H9 (cell line): ENCODE measurements at regions not wholly inside any gene's neighbourhood (a gene's known extent, or its start where the extent isn't known, plus 50 kb on each side); places are given as distances from the start of the nearest gene placed in this dataset.

Experiments
- DNase-seq: peaks from one replicate; pipeline ENCODE4 v3.0.0-alpha.2; 2017
- H2AFZ ChIP-seq: one replicate; pipeline ENCODE4 v1.6.1; 2013; ENCODE audit warnings: mild to moderate bottlenecking, low read length, control low read depth, moderate library complexity
- H2AK5ac ChIP-seq: 2 replicates; pipeline ENCODE4 v1.6.1; 2013; ENCODE audit warnings: low read length, control low read depth, mixed read lengths; ENCODE audit not compliant: insufficient read length
- H2BK120ac ChIP-seq: one replicate; pipeline ENCODE4 v1.6.1; 2013; ENCODE audit warnings: low read depth, mild to moderate bottlenecking, low read length, control low read depth, inconsistent platforms; ENCODE audit not compliant: poor library complexity, severe bottlenecking
- H2BK12ac ChIP-seq: 2 replicates; pipeline ENCODE4 v1.6.1; 2013; ENCODE audit warnings: low read length, control low read depth, mixed read lengths, low read depth; ENCODE audit not compliant: insufficient read length
- H2BK15ac ChIP-seq: 2 replicates; pipeline ENCODE4 v1.6.1; 2013; ENCODE audit warnings: low read depth, low read length, control low read depth
- H2BK20ac ChIP-seq: one replicate; pipeline ENCODE4 v1.6.1; 2013; ENCODE audit warnings: low read depth, mild to moderate bottlenecking, low read length, control low read depth, inconsistent platforms; ENCODE audit not compliant: poor library complexity, severe bottlenecking
- H2BK5ac ChIP-seq: 2 replicates; pipeline ENCODE4 v1.6.1; 2013; ENCODE audit warnings: low read length, control low read depth, mixed read lengths; ENCODE audit not compliant: insufficient read length
- H3K14ac ChIP-seq: 2 replicates; pipeline ENCODE4 v1.6.1; 2013; ENCODE audit warnings: low read length, control low read depth; ENCODE audit not compliant: insufficient read depth
- H3K18ac ChIP-seq: 2 replicates; pipeline ENCODE4 v1.6.1; 2013; ENCODE audit warnings: low read depth, mild to moderate bottlenecking, mixed read lengths, low read length, control low read depth; ENCODE audit not compliant: insufficient read length
- H3K23ac ChIP-seq: 2 replicates; pipeline ENCODE4 v1.6.1; 2013; ENCODE audit warnings: low read length, control low read depth, mixed read lengths, low read depth; ENCODE audit not compliant: insufficient read length
- H3K23me2 ChIP-seq: 2 replicates; pipeline ENCODE4 v1.6.1; 2013; ENCODE audit warnings: low read depth, mild to moderate bottlenecking, mixed read lengths, low read length, control low read depth; ENCODE audit not compliant: insufficient read length, poor library complexity, severe bottlenecking
- H3K27ac ChIP-seq: 2 replicates; pipeline ENCODE4 v1.5.1; 2013; ENCODE audit warnings: low read length, control low read depth, mixed read lengths, low read depth; ENCODE audit not compliant: insufficient read length
- H3K27me3 ChIP-seq: 2 replicates; pipeline ENCODE4 v1.6.1; 2013; ENCODE audit warnings: low read length, control low read depth, inconsistent platforms; ENCODE audit not compliant: insufficient read depth
- H3K4ac ChIP-seq: 2 replicates; pipeline ENCODE4 v1.6.1; 2013; ENCODE audit warnings: low read depth, mild to moderate bottlenecking, control low read depth, inconsistent platforms, low read length, moderate library complexity
- H3K4me1 ChIP-seq: 2 replicates; pipeline ENCODE4 v1.6.1; 2013; ENCODE audit warnings: low read length, control low read depth, inconsistent platforms; ENCODE audit not compliant: insufficient read depth
- H3K4me2 ChIP-seq: 2 replicates; pipeline ENCODE4 v1.6.1; 2013; ENCODE audit warnings: low read length, control low read depth, mixed read lengths; ENCODE audit not compliant: insufficient read length, insufficient read depth
- H3K56ac ChIP-seq: 2 replicates; pipeline ENCODE4 v1.6.1; 2013; ENCODE audit warnings: low read depth, mild to moderate bottlenecking, mixed read lengths, low read length, control low read depth; ENCODE audit not compliant: insufficient read length
- H3K79me1 ChIP-seq: 2 replicates; pipeline ENCODE4 v1.6.1; 2013; ENCODE audit warnings: low read depth, mild to moderate bottlenecking, moderate library complexity, low read length, control low read depth, inconsistent platforms; ENCODE audit not compliant: insufficient read depth, poor library complexity, severe bottlenecking
- H3K79me2 ChIP-seq: 2 replicates; pipeline ENCODE4 v1.6.1; 2013; ENCODE audit warnings: low read length, control low read depth, inconsistent platforms; ENCODE audit not compliant: insufficient read depth
- H3K9ac ChIP-seq: 2 replicates; pipeline ENCODE4 v1.6.1; 2013; ENCODE audit warnings: low read length, control low read depth, mixed read lengths; ENCODE audit not compliant: insufficient read length; ENCODE audit errors: extremely low read depth
- H3K9me3 ChIP-seq: one replicate; pipeline ENCODE4 v1.6.1; 2013; ENCODE audit warnings: low read depth, low read length, inconsistent platforms; ENCODE audit not compliant: control insufficient read depth
- H3T11ph ChIP-seq: one replicate; pipeline ENCODE4 v1.6.1; 2013; ENCODE audit warnings: mild to moderate bottlenecking, low read length, control low read depth, inconsistent platforms
- H4K20me1 ChIP-seq: one replicate; pipeline ENCODE4 v1.6.1; 2013; ENCODE audit not compliant: control insufficient read depth, insufficient read length, insufficient read depth
- H4K5ac ChIP-seq: 2 replicates; pipeline ENCODE4 v1.6.1; 2013; ENCODE audit warnings: low read depth, mild to moderate bottlenecking, mixed read lengths, low read length, control low read depth; ENCODE audit not compliant: insufficient read length
- H4K8ac ChIP-seq: replicated peaks from 2 replicates; pipeline ENCODE4 v1.6.1; 2013; ENCODE audit warnings: low read length, control low read depth, mixed read lengths, low read depth; ENCODE audit not compliant: insufficient read length
- H4K91ac ChIP-seq: 2 replicates; pipeline ENCODE4 v1.6.1; 2013; ENCODE audit warnings: low read depth, mild to moderate bottlenecking, moderate library complexity, mixed read lengths, low read length, control low read depth; ENCODE audit not compliant: insufficient read length
- H3K27ac Mint-ChIP-seq, 3 experiments: 2 replicates in 2 of 3; 3 replicates in 1 of 3; pipeline ENCODE4 v1.8.0; 2020 to 2021; ENCODE audit warnings: mixed read lengths in 3 of 3, mild to moderate bottlenecking in 1 of 3, moderate library complexity in 1 of 3
- H3K27me3 Mint-ChIP-seq: 2 replicates; pipeline ENCODE4 v1.8.0; 2021; ENCODE audit warnings: low read depth, mild to moderate bottlenecking, moderate library complexity, mixed read lengths
- H3K36me3 Mint-ChIP-seq, 3 experiments: 2 replicates in 2 of 3; 3 replicates in 1 of 3; pipeline ENCODE4 v1.8.0; 2020 to 2021; ENCODE audit warnings: low read depth in 3 of 3, mixed read lengths in 3 of 3; ENCODE audit not compliant: insufficient read depth in 1 of 3
- H3K4me1 Mint-ChIP-seq, 2 experiments: 2 replicates each; pipeline ENCODE4 v1.8.0; 2020; ENCODE audit warnings: mixed read lengths in 2 of 2
- H3K4me3 Mint-ChIP-seq, 2 experiments: 2 replicates in 1 of 2; 3 replicates in 1 of 2; pipeline ENCODE4 v1.8.0; 2020 to 2021; ENCODE audit warnings: mild to moderate bottlenecking in 2 of 2, mixed read lengths in 2 of 2, moderate library complexity in 1 of 2
- H3K9me3 Mint-ChIP-seq, 2 experiments: 2 replicates in 1 of 2; 3 replicates in 1 of 2; pipeline ENCODE4 v1.8.0; 2020; ENCODE audit warnings: mild to moderate bottlenecking in 2 of 2, mixed read lengths in 2 of 2, moderate library complexity in 1 of 2
- CTCF ChIP-seq: fragments of 200-600 bp; sonication (generic); conservative IDR thresholded peaks from 3 replicates; pipeline ENCODE4 v1.8.0; 2021; ENCODE audit warnings: antibody characterized with exemption, mild to moderate bottlenecking
- WGBS: extraction: QIAGEN DNeasy Blood & Tissue Kit; methylation state at CpG from one replicate; pipeline ENCODE4 v1.1.7; 2013; ENCODE audit warnings: missing lambda C conversion rate, low lambda C conversion rate, mixed read lengths; ENCODE audit not compliant: insufficient read length; ENCODE audit errors: extremely low coverage; 5-methylcytosine and 5-hydroxymethylcytosine counted together

GRCh38 chr17:71163121-71163812 lies 957.6 kb upstream of the SOX9 start:
- Mint-ChIP-seq H3K27me3 (no peaks in the 10 kb centered on the region), H3K4me3 (no peak overlapping the region), H3K27ac (no peak overlapping the region), H3K9me3 (no peaks in the 10 kb centered on the region), H3K36me3 (no peaks in the 10 kb centered on the region; a peak in 1 of 7 replicates), H3K4me1 (no peaks in the 10 kb centered on the region)
- Histone ChIP-seq H2BK120ac (no peak overlapping the region), H3K9ac (no peak overlapping the region), H3K14ac (no peak overlapping the region), H3K23ac (no peak overlapping the region), H3K9me3 (no peaks in the 10 kb centered on the region), H3K23me2 (no peaks in the 10 kb centered on the region), H2BK15ac (no peak overlapping the region), H4K5ac (no peak overlapping the region), H4K8ac (no peak overlapping the region), H2AK5ac (no peak overlapping the region), H3K79me2 (no peaks in the 10 kb centered on the region), H3K18ac (no peak overlapping the region), H3T11ph (no peak overlapping the region), H2BK5ac (no peak overlapping the region), H3K56ac (no peak overlapping the region), H3K4me1 (no peaks in the 10 kb centered on the region), H2BK12ac (no peak overlapping the region), H3K79me1 (no peaks in the 10 kb centered on the region), H3K4ac (no peak overlapping the region), H2AFZ (no peak overlapping the region), H4K91ac (no peak overlapping the region), H3K27me3 (no peaks in the 10 kb centered on the region), H3K27ac (no peak overlapping the region), H4K20me1 (no peaks in the 10 kb centered on the region), H2BK20ac (no peak overlapping the region), H3K4me2 (no peak overlapping the region)
- TF ChIP-seq CTCF, result no peak
- WGBS, result no CpG with 5 or more reads among the region's 6 CpGs
- no peak for DNase-seq
